ENCODE measurements at regions not wholly inside any gene's neighbourhood (a gene's known extent, or its start where the extent isn't known, plus 50 kb on each side); places are given as distances from the start of the nearest gene placed in this dataset.

- no peak overlapping the region for H3K4me2 ChIP-seq
- no peaks in the 10 kb centered on the region for H3K9me3 ChIP-seq
- FAIRE-seq (no peak), ATAC-seq (no peak), DNase-seq (ENCODE audit: low read depth in 1 of 2, low spot score in 1 of 2) (no peak)
- 74% methylated on average over 10 of the region's 12 CpGs for WGBS (ENCODE audit: missing lambda C conversion rate)
- H3K27ac ChIP-seq: no peak overlapping the region
- TF ChIP-seq MAX (IDR thresholded peaks at IDR 0.05) (no peak), NPAS2 (CRISPR knock-in tag; IDR thresholded peaks at IDR 0.05; ENCODE audit: borderline replicate concordance) (no peak), RCOR1 (IDR thresholded peaks at IDR 0.05; ENCODE audit: low read depth, low read length) (no peak), HOXB13 (CRISPR knock-in tag; IDR thresholded peaks at IDR 0.05; ENCODE audit: low read depth) (no peak), E2F6 (IDR thresholded peaks at IDR 0.05; ENCODE audit: borderline replicate concordance, low read depth) (no peak), FOXS1 (CRISPR knock-in tag; IDR thresholded peaks at IDR 0.05) (no peak), RAD21 (conservative IDR thresholded peaks at IDR 0.05 in 1 of 2, IDR thresholded peaks at IDR 0.05 in 1 of 2) (no peak), JUNB (IDR thresholded peaks at IDR 0.05) (no peak), EHF (CRISPR knock-in tag; IDR thresholded peaks at IDR 0.05) (no peak), MAFK (IDR thresholded peaks at IDR 0.05; ENCODE audit: partially characterized antibody) (no peak), NR3C1 (IDR thresholded peaks at IDR 0.05) (no peak), HOXA7 (CRISPR knock-in tag; IDR thresholded peaks at IDR 0.05) (no peak), JUN (IDR thresholded peaks at IDR 0.05) (no peak), HEYL (CRISPR knock-in tag; IDR thresholded peaks at IDR 0.05) (no peak), RARB (CRISPR knock-in tag; IDR thresholded peaks at IDR 0.05) (no peak), CBX8 (IDR thresholded peaks at IDR 0.05) (no peak)
- ChIA-PET CTCF (no interaction called here), POLR2A (no interaction called here)
- H3K4me1 ChIP-seq: no peaks in the 10 kb centered on the region
- H3K4me3 ChIP-seq: no peak overlapping the region
These were observed 101.9 kb upstream of the RBPJ start for GRCh38 chr4:26218677-26219605.

GRCh38 chr4:26220696-26221095 is 100.1 kb upstream of the RBPJ start:
- WGBS (ENCODE audit: missing lambda C conversion rate): 25% methylated on average over 4 of the region's 4 CpGs
- Histone ChIP-seq H3K4me1 (no peaks in the 10 kb centered on the region), H3K4me2 (no peak overlapping the region), H3K4me3 (no peak overlapping the region), H3K27ac (no peak overlapping the region), H3K9me3 (no peaks in the 10 kb centered on the region)
- CTCF ChIA-PET: interaction anchor here (0.6 kb wide), 1 partner anchor 20 kb away, joined by 3 read pairs; no protein-coding TSS in a partner anchor
- FAIRE-seq (no peak), ATAC-seq (no peak), DNase-seq (ENCODE audit: low read depth in 1 of 2, low spot score in 1 of 2) (no peak)
- TF ChIP-seq KDM5A (IDR thresholded peaks at IDR 0.05) (no peak), FOSB (CRISPR knock-in tag; IDR thresholded peaks at IDR 0.05) (no peak), NR3C1 (IDR thresholded peaks at IDR 0.05) (no peak), USF2 (IDR thresholded peaks at IDR 0.05) (no peak), CHD4 (IDR thresholded peaks at IDR 0.05; ENCODE audit: borderline replicate concordance) (no peak), EP300 (IDR thresholded peaks at IDR 0.05) (no peak), CBX8 (IDR thresholded peaks at IDR 0.05) (no peak), MYC (IDR thresholded peaks at IDR 0.05; ENCODE audit: borderline replicate concordance, low read length) (no peak), GATA3 (IDR thresholded peaks at IDR 0.05; ENCODE audit: borderline replicate concordance) (no peak), SMC3 (IDR thresholded peaks at IDR 0.05) (no peak), POLR2AphosphoS2 (conservative IDR thresholded peaks at IDR 0.05; ENCODE audit: low read length) (no peak), MAFK (IDR thresholded peaks at IDR 0.05; ENCODE audit: partially characterized antibody) (no peak), CHD2 (IDR thresholded peaks at IDR 0.05; ENCODE audit: low read length, partially characterized antibody) (no peak), SREBF2 (IDR thresholded peaks at IDR 0.05) (no peak)
- POLR2A ChIA-PET: no interaction called here
